Thyroid gland (tissue), 4 donors: ENCODE measurements at regions not wholly inside any gene's neighbourhood (a gene's known extent, or its start where the extent isn't known, plus 50 kb on each side); places are given as distances from the start of the nearest gene placed in this dataset.

ENCODE experiments used
- POLR2A ChIP-seq, 2 donors: fragments of 450-650 bp; IDR thresholded peaks; one replicate each; pipeline ENCODE4 v1.6.1; 2017; ENCODE audit warnings: antibody characterized with exemption in 2 of 2, mild to moderate bottlenecking in 2 of 2, moderate library complexity in 1 of 2
- TF ChIP-seq, protein P1 (sequence below), 6 experiments: fragments of 200-600 bp in 3 of 6; fragments of 450-650 bp in 3 of 6; sonication (generic) in 3 of 6; IDR thresholded peaks; one replicate each; pipeline ENCODE4 v1.5.1; 2016 to 2019; ENCODE audit warnings: antibody characterized with exemption in 6 of 6, mild to moderate bottlenecking in 2 of 6, inconsistent platforms in 1 of 6, moderate library complexity in 1 of 6

DNA sequence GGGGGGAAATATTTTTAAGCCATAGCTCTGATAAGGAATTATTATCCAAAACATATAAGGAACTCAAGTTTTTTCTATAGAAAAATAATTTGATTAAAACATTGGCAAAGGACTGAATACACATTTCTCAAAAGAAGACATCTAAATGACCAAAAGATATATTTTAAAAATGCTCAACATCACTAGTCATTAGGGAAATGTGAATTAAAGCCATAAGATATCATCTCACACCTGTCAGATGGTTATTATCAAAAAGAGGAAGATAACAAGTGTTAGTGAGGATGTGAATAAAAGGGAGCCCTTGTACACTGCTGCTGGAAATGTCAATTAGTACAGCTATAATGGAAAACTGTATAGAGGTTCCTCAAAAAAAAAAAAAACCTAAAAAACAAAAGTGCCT is 425.0 kb downstream of the DYNC2H1 start:
- no peak for TF ChIP-seq POLR2A (IDR thresholded peaks at IDR 0.05)
- TF ChIP-seq, protein P1, sequence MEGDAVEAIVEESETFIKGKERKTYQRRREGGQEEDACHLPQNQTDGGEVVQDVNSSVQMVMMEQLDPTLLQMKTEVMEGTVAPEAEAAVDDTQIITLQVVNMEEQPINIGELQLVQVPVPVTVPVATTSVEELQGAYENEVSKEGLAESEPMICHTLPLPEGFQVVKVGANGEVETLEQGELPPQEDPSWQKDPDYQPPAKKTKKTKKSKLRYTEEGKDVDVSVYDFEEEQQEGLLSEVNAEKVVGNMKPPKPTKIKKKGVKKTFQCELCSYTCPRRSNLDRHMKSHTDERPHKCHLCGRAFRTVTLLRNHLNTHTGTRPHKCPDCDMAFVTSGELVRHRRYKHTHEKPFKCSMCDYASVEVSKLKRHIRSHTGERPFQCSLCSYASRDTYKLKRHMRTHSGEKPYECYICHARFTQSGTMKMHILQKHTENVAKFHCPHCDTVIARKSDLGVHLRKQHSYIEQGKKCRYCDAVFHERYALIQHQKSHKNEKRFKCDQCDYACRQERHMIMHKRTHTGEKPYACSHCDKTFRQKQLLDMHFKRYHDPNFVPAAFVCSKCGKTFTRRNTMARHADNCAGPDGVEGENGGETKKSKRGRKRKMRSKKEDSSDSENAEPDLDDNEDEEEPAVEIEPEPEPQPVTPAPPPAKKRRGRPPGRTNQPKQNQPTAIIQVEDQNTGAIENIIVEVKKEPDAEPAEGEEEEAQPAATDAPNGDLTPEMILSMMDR (IDR thresholded peaks at IDR 0.05) = no peak
